A549 (cell line): ENCODE measurements at regions not wholly inside any gene's neighbourhood (a gene's known extent, or its start where the extent isn't known, plus 50 kb on each side); places are given as distances from the start of the nearest gene placed in this dataset.

Source experiments
- ATAC-seq, 2 experiments: fragments of 200-7000 bp in 1 of 2; fragments of >200 bp in 1 of 2; cut with Nextera tagmentation in 1 of 2; cut with Tn5 transposase in 1 of 2; 3 replicates each; pipeline versions ENCODE4 v1.8.0 to v1.9.1; 2018 to 2020; ENCODE audit warnings: mild to moderate bottlenecking in 1 of 2, moderate library complexity in 1 of 2
- CTCF ChIA-PET: fragments of 300-600 bp; sonication (Branson Sonifier 250); formaldehyde crosslinking; extraction: SDS; loops from one replicate; lab custom pipeline; 2021; ENCODE audit warnings: antibody characterized with exemption, inconsistent platforms; lab: Yijun Ruan, JAX
- POLR2A ChIA-PET: fragments of 350-600 bp; formaldehyde crosslinking; extraction: SDS; loops from one replicate; lab custom pipeline; 2021; ENCODE audit warnings: antibody characterized with exemption, inconsistent platforms; lab: Yijun Ruan, JAX
- DNase-seq, 2 experiments: peaks; one replicate each; pipeline versions ENCODE4 v3.0.0 to v3.0.0-alpha.2; 2011 to 2016; ENCODE audit warnings: low read depth in 1 of 2, low spot score in 1 of 2
- FAIRE-seq: peaks from 2 replicates; lab custom pipeline; 2011; peaks lifted over from hg19 to GRCh38; lab: Jason Lieb, UNC
- H3K27ac ChIP-seq, 2 experiments: fragments of >200 bp; sonication (Bioruptor Twin); formaldehyde crosslinking; 3 replicates each; pipeline ENCODE4 v1.5.1; 2016 to 2017
- H3K4me1 ChIP-seq: fragments of >200 bp; sonication (Bioruptor Twin); formaldehyde crosslinking; 3 replicates; pipeline ENCODE4 v1.6.1; 2016
- H3K4me2 ChIP-seq: fragments of >200 bp; sonication (Bioruptor Twin); formaldehyde crosslinking; 3 replicates; pipeline ENCODE4 v1.6.1; 2016
- H3K4me3 ChIP-seq: fragments of >200 bp; sonication (Bioruptor Twin); formaldehyde crosslinking; 3 replicates; pipeline ENCODE4 v1.5.1; 2016
- H3K9me3 ChIP-seq: fragments of >200 bp; sonication (Bioruptor Twin); formaldehyde crosslinking; 3 replicates; pipeline ENCODE4 v1.6.1; 2016
- ATOH8 ChIP-seq: fragments of 250-450 bp; sonication (Bioruptor Pico); IDR thresholded peaks from 2 replicates; pipeline ENCODE4 v1.5.0; 2020; ENCODE audit warnings: low read depth, mild to moderate bottlenecking, moderate library complexity
- CHD2 ChIP-seq: fragments of 150-350 bp; IDR thresholded peaks from 2 replicates; pipeline ENCODE4 v1.6.1; 2014; ENCODE audit warnings: low read length; ENCODE audit not compliant: partially characterized antibody
- E2F6 ChIP-seq: IDR thresholded peaks from 2 replicates; pipeline ENCODE4 v1.6.1; 2012; ENCODE audit warnings: low read depth, borderline replicate concordance
- EP300 ChIP-seq, 2 experiments: fragments of >200 bp; sonication (Bioruptor Twin); formaldehyde crosslinking; IDR thresholded peaks; 2 replicates in 1 of 2; 3 replicates in 1 of 2; pipeline ENCODE4 v1.6.1; 2016 to 2017
- ESRRA ChIP-seq: fragments of 150-350 bp; IDR thresholded peaks from 2 replicates; pipeline ENCODE4 v1.6.1; 2014; ENCODE audit warnings: mild to moderate bottlenecking, low read length, borderline replicate concordance
- FOSL2 ChIP-seq, 2 experiments: fragments of 450-650 bp in 1 of 2; fragments of >200 bp in 1 of 2; sonication (Bioruptor Twin) in 1 of 2; formaldehyde crosslinking; IDR thresholded peaks; 2 replicates each; pipeline versions ENCODE4 v1.5.0 to v1.6.1; 2016 to 2020; ENCODE audit warnings: mild to moderate bottlenecking in 1 of 2, moderate library complexity in 1 of 2
- FOXS1 ChIP-seq: fragments of 250-450 bp; sonication (Bioruptor Pico); IDR thresholded peaks from 2 replicates; pipeline ENCODE4 v1.5.0; 2020; ENCODE audit warnings: mild to moderate bottlenecking, moderate library complexity
- GATA3 ChIP-seq: IDR thresholded peaks from 2 replicates; pipeline ENCODE4 v1.6.1; 2012; ENCODE audit warnings: borderline replicate concordance
- HES2 ChIP-seq: fragments of >200 bp; sonication (Bioruptor Twin); formaldehyde crosslinking; IDR thresholded peaks from 2 replicates; pipeline ENCODE4 v1.6.1; 2016
- HOXB13 ChIP-seq: fragments of 250-450 bp; sonication (Bioruptor Pico); IDR thresholded peaks from 2 replicates; pipeline ENCODE4 v1.5.0; 2020; ENCODE audit warnings: low read depth, mild to moderate bottlenecking, moderate library complexity
- JUN ChIP-seq, 2 experiments: fragments of >200 bp; sonication (Bioruptor Twin); formaldehyde crosslinking; IDR thresholded peaks; 2 replicates in 1 of 2; 3 replicates in 1 of 2; pipeline ENCODE4 v1.6.1; 2016 to 2017
- MAFK ChIP-seq: fragments of 450-650 bp; IDR thresholded peaks from 2 replicates; pipeline ENCODE4 v1.6.1; 2014; ENCODE audit not compliant: partially characterized antibody
- NFE2L2 ChIP-seq: fragments of 150-350 bp; conservative IDR thresholded peaks from 2 replicates; pipeline ENCODE4 v1.6.1; 2014; ENCODE audit warnings: low read length
- NPAS2 ChIP-seq: fragments of 250-450 bp; sonication (Bioruptor Pico); IDR thresholded peaks from 2 replicates; pipeline ENCODE4 v1.8.0; 2022; ENCODE audit warnings: mild to moderate bottlenecking, moderate library complexity, borderline replicate concordance
- NR3C1 ChIP-seq: fragments of >200 bp; sonication (Bioruptor Twin); formaldehyde crosslinking; IDR thresholded peaks from 3 replicates; pipeline ENCODE4 v1.6.1; 2017
- RAD21 ChIP-seq, 2 experiments: fragments of >200 bp in 1 of 2; sonication (Bioruptor Twin) in 1 of 2; formaldehyde crosslinking in 1 of 2; IDR thresholded peaks in 1 of 2; conservative IDR thresholded peaks in 1 of 2; 2 replicates in 1 of 2; 3 replicates in 1 of 2; pipeline ENCODE4 v1.6.1; 2012 to 2018; ENCODE audit warnings: inconsistent platforms in 1 of 2
- TFCP2L1 ChIP-seq: fragments of 250-450 bp; sonication (Bioruptor Pico); IDR thresholded peaks from 2 replicates; pipeline ENCODE4 v1.5.0; 2021; ENCODE audit warnings: mild to moderate bottlenecking
- TP53 ChIP-seq: fragments of 250-450 bp; sonication (Bioruptor Pico); IDR thresholded peaks from 2 replicates; pipeline ENCODE4 v1.5.0; 2021; ENCODE audit warnings: mild to moderate bottlenecking, moderate library complexity
- ZC3H11A ChIP-seq: fragments of 450-650 bp; IDR thresholded peaks from 2 replicates; pipeline ENCODE4 v1.6.1; 2014; ENCODE audit warnings: antibody characterized with exemption, mild to moderate bottlenecking
- WGBS: methylation state at CpG from one replicate; pipeline ENCODE4 v1.1.6; 2017; ENCODE audit errors: missing lambda C conversion rate; 5-methylcytosine and 5-hydroxymethylcytosine counted together

DNA sequence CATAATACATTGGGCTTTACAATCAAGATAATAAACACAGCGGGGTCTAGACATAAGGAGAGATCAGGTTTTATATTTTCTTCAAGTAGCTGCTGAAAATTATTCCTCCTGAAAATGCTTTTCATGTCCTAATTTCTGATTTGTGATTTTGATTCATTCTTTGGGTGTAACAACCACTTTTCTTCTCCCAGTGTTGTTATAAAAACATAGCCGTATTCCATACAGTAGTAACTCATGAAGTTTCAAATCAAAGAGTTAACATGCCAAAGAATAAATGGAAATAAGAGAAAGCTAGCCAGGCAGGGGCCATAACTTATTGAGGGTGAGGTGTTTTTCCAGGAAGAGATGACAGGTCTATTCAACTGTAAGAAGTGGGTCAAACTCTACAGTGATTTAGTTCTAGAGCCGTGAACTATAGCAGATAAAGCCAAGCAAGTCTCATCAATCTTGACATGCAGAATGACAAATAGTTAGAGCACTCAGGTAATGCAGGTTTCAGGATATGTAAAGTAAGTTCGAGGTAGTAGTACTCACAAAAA is 934.4 kb upstream of the SLITRK1 start:
- CTCF ChIA-PET: no interaction called here

GRCh38 chr13:84812789-84813188 is 930.5 kb upstream of the SLITRK1 start:
- no peak overlapping the region for H3K4me3 ChIP-seq
- no peak for DNase-seq
- no peak for ATAC-seq
- TF ChIP-seq CHD2 (no peak), MAFK (peak; percentile 77), RAD21 (conservative IDR thresholded peaks at IDR 0.05 in 1 of 2, IDR thresholded peaks at IDR 0.05 in 1 of 2) (no peak), NPAS2 (CRISPR knock-in tag) (no peak)
- TF ChIP-seq, all 56 proteins: peak for 1
- no peaks in the 10 kb centered on the region for H3K9me3 ChIP-seq
- WGBS: 65% methylated on average over 3 of the region's 3 CpGs
- H3K4me2 ChIP-seq: no peak overlapping the region
- FAIRE-seq: no peak
- ChIA-PET POLR2A (no interaction called here), CTCF (no interaction called here)
- no peak overlapping the region for H3K27ac ChIP-seq
- H3K4me1 ChIP-seq: no peaks in the 10 kb centered on the region

More for the DNA sequence above, 934.4 kb upstream of the SLITRK1 start:
- no peak for FAIRE-seq
- Histone ChIP-seq H3K4me3 (no peak overlapping the region), H3K9me3 (no peaks in the 10 kb centered on the region), H3K4me2 (no peak overlapping the region), H3K27ac (no peak overlapping the region), H3K4me1 (no peaks in the 10 kb centered on the region)
- no peak for ATAC-seq
- POLR2A ChIA-PET: no interaction called here
- DNase-seq: no peak
- WGBS: 31% methylated on average over 4 of the region's 4 CpGs
- TF ChIP-seq TFCP2L1 (CRISPR knock-in tag): no peak

DNA sequence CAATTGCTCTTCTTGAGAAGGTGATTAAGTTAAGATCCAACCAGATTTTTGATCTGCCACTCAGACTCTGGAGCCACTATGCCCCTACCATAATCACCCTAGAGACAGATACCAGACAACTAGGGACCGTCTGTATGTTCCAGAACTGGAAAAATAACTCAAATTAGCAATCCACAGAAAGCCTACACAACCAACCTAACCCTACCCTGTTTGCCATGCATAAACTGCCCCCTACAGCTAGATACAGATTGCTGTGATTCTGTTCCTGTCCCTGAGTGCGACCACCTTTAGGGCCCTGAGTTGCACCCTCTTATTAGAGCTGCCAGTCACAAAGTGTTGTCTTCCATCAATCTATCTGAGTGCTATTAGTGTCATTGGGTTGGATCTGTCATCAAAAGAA is 929.8 kb upstream of the SLITRK1 start:
- no peaks in the 10 kb centered on the region for H3K4me1 ChIP-seq
- CTCF ChIA-PET: no interaction called here
- no peak for ATAC-seq
- POLR2A ChIA-PET: no interaction called here
- H3K4me3 ChIP-seq: no peak overlapping the region
- FAIRE-seq: no peak
- TF ChIP-seq E2F6 (no peak), JUN (IDR thresholded peaks at IDR 0.05) (no peak), NFE2L2 (no peak), ATOH8 (CRISPR knock-in tag) (no peak), NPAS2 (CRISPR knock-in tag) (no peak), NR3C1 (no peak), HES2 (no peak), CHD2 (no peak), GATA3 (no peak), EP300 (IDR thresholded peaks at IDR 0.05) (no peak), FOSL2 (IDR thresholded peaks at IDR 0.05) (no peak), FOSL2 (CRISPR knock-in tag; IDR thresholded peaks at IDR 0.05) (no peak), TFCP2L1 (CRISPR knock-in tag) (no peak)
- TF ChIP-seq, all 56 proteins: peak for 0
- Histone ChIP-seq H3K9me3 (no peaks in the 10 kb centered on the region), H3K4me2 (no peak overlapping the region), H3K27ac (no peak overlapping the region)
- 23% methylated on average over 2 of the region's 2 CpGs for WGBS
- no peak for DNase-seq

DNA sequence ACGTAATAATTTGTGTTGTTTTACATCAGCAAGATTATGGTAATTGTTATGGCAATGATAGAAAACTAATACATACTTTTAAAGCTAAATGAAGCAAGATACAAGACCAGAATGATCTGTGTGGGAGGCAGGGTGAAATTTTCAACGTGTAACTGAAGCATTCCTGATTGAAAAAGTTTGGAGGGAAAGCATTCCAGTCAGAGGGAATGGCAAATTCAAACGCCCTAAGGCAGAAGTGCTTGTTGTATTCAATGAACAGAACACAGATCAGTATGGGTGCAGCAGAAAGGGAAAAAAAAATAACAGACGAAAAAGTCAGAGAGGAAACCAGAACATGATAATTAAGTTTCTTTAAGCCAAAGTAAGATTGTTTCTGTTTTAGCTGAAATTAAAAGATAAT is 928.5 kb upstream of the SLITRK1 start:
- FAIRE-seq: no peak
- CTCF ChIA-PET: no interaction called here
- ATAC-seq: no peak
- Histone ChIP-seq H3K4me2 (no peak overlapping the region), H3K27ac (no peak overlapping the region), H3K9me3 (no peaks in the 10 kb centered on the region), H3K4me3 (no peak overlapping the region), H3K4me1 (no peaks in the 10 kb centered on the region)
- no peak for DNase-seq
- 11% methylated on average over 4 of the region's 4 CpGs for WGBS
- TF ChIP-seq HOXB13 (CRISPR knock-in tag) (no peak), TP53 (CRISPR knock-in tag) (no peak), ZC3H11A (no peak), ESRRA (no peak), FOXS1 (CRISPR knock-in tag) (no peak)
- POLR2A ChIA-PET: no interaction called here
